B cell (primary cell): ENCODE measurements at regions not wholly inside any gene's neighbourhood (a gene's known extent, or its start where the extent isn't known, plus 50 kb on each side); places are given as distances from the start of the nearest gene placed in this dataset.

Source experiments
- ATAC-seq: fragments of 200-7000 bp; cut with Tn5 transposase; one replicate; pipeline ENCODE4 v1.10.0; 2021; ENCODE audit warnings: low read depth, mild to moderate bottlenecking, moderate number of reproducible peaks, moderate library complexity
- CTCF ChIA-PET: fragments of 350-600 bp; sonication (Branson Sonifier 250); formaldehyde crosslinking; loops from one replicate; lab custom pipeline; 2021; ENCODE audit warnings: antibody characterized with exemption, inconsistent platforms; lab: Charles Lee
- POLR2A ChIA-PET: fragments of 350-600 bp; sonication (Branson Sonifier 250); formaldehyde crosslinking; loops from one replicate; lab custom pipeline; 2021; ENCODE audit warnings: antibody characterized with exemption; lab: Charles Lee
- DNase-seq: peaks from one replicate; pipeline ENCODE4 v3.0.0; 2013
- H2AFZ ChIP-seq: 2 replicates; pipeline ENCODE4 v1.6.1; 2012; ENCODE audit warnings: mild to moderate bottlenecking, low read depth, low read length; ENCODE audit not compliant: insufficient read depth, poor library complexity, severe bottlenecking
- H3K27ac ChIP-seq, 2 donors: 1 replicate in 1 of 2; 2 replicates in 1 of 2; pipeline ENCODE4 v1.5.1; 2012 to 2013; ENCODE audit warnings: low read length in 2 of 2, mild to moderate bottlenecking in 2 of 2, moderate library complexity in 1 of 2
- H3K27me3 ChIP-seq, 4 experiments: fragments of 200-600 bp in 1 of 4; sonication (generic) in 1 of 4; replicated peaks in 1 of 4; 1 replicate in 2 of 4; 2 replicates in 2 of 4; pipeline versions ENCODE4 v1.6.1 to v1.7.0; 2013 to 2016; ENCODE audit warnings: low read length in 3 of 4, mild to moderate bottlenecking in 2 of 4, mixed read lengths in 1 of 4, moderate library complexity in 1 of 4; ENCODE audit not compliant: insufficient read depth in 4 of 4, control insufficient read depth in 3 of 4; ENCODE audit errors: control extremely low read depth in 1 of 4
- H3K36me3 ChIP-seq, 2 experiments: replicated peaks in 1 of 2; 1 replicate in 1 of 2; 2 replicates in 1 of 2; pipeline versions ENCODE4 v1.6.1 to v1.7.1; 2013; ENCODE audit warnings: low read length in 1 of 2; ENCODE audit not compliant: insufficient read depth in 2 of 2, control insufficient read depth in 1 of 2; ENCODE audit errors: control extremely low read depth in 1 of 2, extremely low read depth in 1 of 2
- H3K4me1 ChIP-seq, 2 donors: fragments of 200-600 bp in 1 of 2; sonication (generic) in 1 of 2; 1 replicate in 1 of 2; 2 replicates in 1 of 2; pipeline versions ENCODE4 v1.5.1 to v1.6.1; 2013 to 2017; ENCODE audit warnings: low read length in 2 of 2; ENCODE audit not compliant: control insufficient read depth in 2 of 2, insufficient read depth in 2 of 2
- H3K4me2 ChIP-seq: replicated peaks from 2 replicates; pipeline ENCODE3; 2012; ENCODE audit warnings: mild to moderate bottlenecking, low read depth, low read length; ENCODE audit not compliant: poor library complexity, severe bottlenecking
- H3K4me3 ChIP-seq, 5 experiments: fragments of 200-600 bp in 1 of 5; sonication (generic) in 1 of 5; 1 replicate in 3 of 5; 2 replicates in 2 of 5; pipeline versions ENCODE4 v1.5.1 to v1.7.0; 2011 to 2016; ENCODE audit warnings: low read length in 4 of 5, mild to moderate bottlenecking in 4 of 5, low read depth in 2 of 5, control low read depth in 1 of 5, moderate library complexity in 1 of 5; ENCODE audit not compliant: insufficient read depth in 1 of 5; ENCODE audit errors: control extremely low read depth in 1 of 5, extremely low read depth in 1 of 5
- H3K79me2 ChIP-seq: fragments of 200-600 bp; sonication (generic); one replicate; pipeline ENCODE4 v1.6.0; 2016; ENCODE audit warnings: low read length; ENCODE audit not compliant: control insufficient read depth, insufficient read depth
- H3K9ac ChIP-seq: fragments of 200-600 bp; sonication (generic); 2 replicates; pipeline ENCODE4 v1.6.1; 2017; ENCODE audit warnings: mild to moderate bottlenecking, low read length, moderate library complexity
- H3K9me3 ChIP-seq, 3 donors: one replicate each; pipeline versions ENCODE4 v1.6.1 to v1.7.1; 2013; ENCODE audit warnings: low read length in 2 of 3; ENCODE audit not compliant: control insufficient read depth in 2 of 3, insufficient read depth in 1 of 3; ENCODE audit errors: control extremely low read depth in 1 of 3
- H4K20me1 ChIP-seq: 2 replicates; pipeline ENCODE4 v1.6.0; 2012; ENCODE audit warnings: mild to moderate bottlenecking, low read length; ENCODE audit not compliant: insufficient read depth, control insufficient read depth, poor library complexity, severe bottlenecking
- H3K27ac Mint-ChIP-seq: one replicate; pipeline ENCODE4 v1.8.0; 2021; ENCODE audit warnings: mixed read lengths
- H3K27me3 Mint-ChIP-seq: one replicate; pipeline ENCODE4 v1.8.0; 2021; ENCODE audit warnings: mixed read lengths
- H3K4me1 Mint-ChIP-seq: one replicate; pipeline ENCODE4 v1.8.0; 2021; ENCODE audit warnings: mixed read lengths
- H3K4me3 Mint-ChIP-seq: one replicate; pipeline ENCODE4 v1.8.0; 2021; ENCODE audit warnings: mixed read lengths
- H3K9me3 Mint-ChIP-seq: one replicate; pipeline ENCODE4 v1.8.0; 2022; ENCODE audit warnings: mixed read lengths; ENCODE audit not compliant: insufficient read depth
- CTCF ChIP-seq: fragments of 200-600 bp; IDR thresholded peaks from one replicate; pipeline ENCODE4 v1.8.0; 2022; ENCODE audit warnings: antibody characterized with exemption, mild to moderate bottlenecking
- EZH2 ChIP-seq: IDR thresholded peaks from 2 replicates; pipeline ENCODE4 v1.6.1; 2012; ENCODE audit warnings: borderline replicate concordance, low read depth, mild to moderate bottlenecking, moderate library complexity, low read length; ENCODE audit not compliant: insufficient read depth, poor library complexity, severe bottlenecking
- WGBS: methylation state at CpG from one replicate; pipeline ENCODE4 v1.1.5; 2013; ENCODE audit warnings: missing lambda C conversion rate; ENCODE audit not compliant: insufficient coverage; 5-methylcytosine and 5-hydroxymethylcytosine counted together
- intact Hi-C: fragments of 100-400 bp; cut with micrococcal nuclease; formaldehyde crosslinking; loops from one replicate; pipeline ENCODE4 v1.10.0; 2022

GRCh38 chr4:115353370-115353769 lies 239.9 kb upstream of the NDST4 start:
- Histone ChIP-seq H3K9ac (no peak overlapping the region), H3K4me3 (no peak overlapping the region), H3K4me2 (no peak overlapping the region), H4K20me1 (no peaks in the 10 kb centered on the region), H3K79me2 (no peaks in the 10 kb centered on the region), H3K27me3 (no peaks in the 10 kb centered on the region), H3K9me3 (peaks cover 0 to 8% (median 3%) of the 10 kb centered on the region in 3 donors), H2AFZ (no peak overlapping the region), H3K36me3 (no peaks in the 10 kb centered on the region), H3K4me1 (no peaks in the 10 kb centered on the region), H3K27ac (no peak overlapping the region)
- no peak for ATAC-seq
- WGBS = no CpG with 5 or more reads among the region's 1 CpG
- H3K4me3 Mint-ChIP-seq = no peak overlapping the region
- no peaks in the 10 kb centered on the region for H3K27me3 Mint-ChIP-seq
- H3K9me3 Mint-ChIP-seq = peaks cover 8% of the 10 kb centered on the region
- ChIA-PET POLR2A (no interaction called here), CTCF (no interaction called here)
- no peak overlapping the region for H3K27ac Mint-ChIP-seq
- no peaks in the 10 kb centered on the region for H3K4me1 Mint-ChIP-seq
- DNase-seq = no peak
- no peak for TF ChIP-seq CTCF
- TF ChIP-seq EZH2 = no peak
- intact Hi-C loops = no loop called here

- H3K27ac ChIP-seq = no peak overlapping the region
- Mint-ChIP-seq H3K9me3 (no peaks in the 10 kb centered on the region), H3K27ac (no peak overlapping the region), H3K4me3 (no peak overlapping the region), H3K4me1 (no peaks in the 10 kb centered on the region), H3K27me3 (no peaks in the 10 kb centered on the region)
- no peak for DNase-seq
- H3K4me1 ChIP-seq = no peaks in the 10 kb centered on the region
- H3K9ac ChIP-seq = no peak overlapping the region
- no peaks in the 10 kb centered on the region for H3K36me3 ChIP-seq
- no peak overlapping the region for H3K4me2 ChIP-seq
- no peaks in the 10 kb centered on the region for H3K9me3 ChIP-seq
- no peaks in the 10 kb centered on the region for H3K79me2 ChIP-seq
- no peak for ATAC-seq
- intact Hi-C loops = no loop called here
- POLR2A ChIA-PET = no interaction called here
- H4K20me1 ChIP-seq = no peaks in the 10 kb centered on the region
- CTCF ChIA-PET = no interaction called here
- no peak for TF ChIP-seq EZH2
- no peak for TF ChIP-seq CTCF
- H3K27me3 ChIP-seq = no peaks in the 10 kb centered on the region
- no peak overlapping the region for H3K4me3 ChIP-seq
- H2AFZ ChIP-seq = no peak overlapping the region
Measured at GRCh38 chr4:115343171-115343570, 229.8 kb upstream of the NDST4 start.
